Endothelial cell of umbilical vein (primary cell): ENCODE measurements at regions not wholly inside any gene's neighbourhood (a gene's known extent, or its start where the extent isn't known, plus 50 kb on each side); places are given as distances from the start of the nearest gene placed in this dataset.
"Not testable (repeated sequence)": the region's sequence is repeated elsewhere in the genome, so short reads cannot be mapped to it uniquely, and the experiment has no call there.

Experiments used
- BruUV-seq: library from RNA; stranded (reverse); fragments of 400-500 nt; replicated peaks from 2 replicates; lab custom pipeline; 2021; lab: Mats Ljungman, UMichigan
- CTCF ChIA-PET: fragments of 300-600, 350-600 bp; sonication (Branson Sonifier 250); formaldehyde crosslinking; loops from one replicate; lab custom pipeline; 2021; ENCODE audit warnings: antibody characterized with exemption, inconsistent platforms; lab: Charles Lee
- POLR2A ChIA-PET: fragments of 300-600, 350-600 bp; sonication (Branson Sonifier 250); formaldehyde crosslinking; loops from one replicate; lab custom pipeline; 2021; ENCODE audit warnings: antibody characterized with exemption, inconsistent platforms; lab: Charles Lee
- DNase-seq: peaks from one replicate; pipeline ENCODE4 v3.0.0-alpha.2; 2011; ENCODE audit warnings: low read depth, low spot score
- FAIRE-seq: peaks from 2 replicates; lab custom pipeline; 2011; peaks lifted over from hg19 to GRCh38; lab: Jason Lieb, UNC
- H2AFZ ChIP-seq: 2 replicates; pipeline ENCODE4 v1.6.0; 2012; ENCODE audit warnings: low read depth, low read length, control low read depth, inconsistent platforms
- H3K27ac ChIP-seq: 2 replicates; pipeline ENCODE4 v1.5.1; 2011; ENCODE audit warnings: low read depth, mild to moderate bottlenecking, control low read depth, low read length, moderate library complexity; ENCODE audit not compliant: insufficient read depth
- H3K27me3 ChIP-seq, 2 experiments: 2 replicates each; pipeline versions ENCODE4 v1.6.0 to v1.6.1; 2011; ENCODE audit warnings: low read length in 2 of 2, mixed read lengths in 1 of 2; ENCODE audit not compliant: control insufficient read depth in 2 of 2, insufficient read depth in 2 of 2
- H3K36me3 ChIP-seq, 2 experiments: 2 replicates in 1 of 2; 3 replicates in 1 of 2; pipeline ENCODE4 v1.5.1; 2011; ENCODE audit warnings: low read length in 2 of 2, mild to moderate bottlenecking in 1 of 2, moderate library complexity in 1 of 2; ENCODE audit not compliant: control insufficient read depth in 2 of 2, insufficient read depth in 2 of 2; ENCODE audit errors: extremely low read depth in 1 of 2
- H3K4me1 ChIP-seq: 3 replicates; pipeline ENCODE4 v1.5.1; 2011; ENCODE audit warnings: mild to moderate bottlenecking, low read length; ENCODE audit not compliant: control insufficient read depth, insufficient read depth; ENCODE audit errors: extremely low read depth
- H3K4me2 ChIP-seq: 2 replicates; pipeline ENCODE4 v1.6.1; 2011; ENCODE audit warnings: low read length, control low read depth, mixed read lengths; ENCODE audit not compliant: insufficient read depth
- H3K4me3 ChIP-seq, 3 experiments: fragments of 200-600 bp in 1 of 3; sonication (generic), shearing (Covaris generic) in 1 of 3; replicated peaks in 1 of 3; 2 replicates each; pipeline ENCODE4 v1.5.1; 2011 to 2016; ENCODE audit warnings: control low read depth in 3 of 3, low read length in 3 of 3, mild to moderate bottlenecking in 2 of 3, inconsistent platforms in 1 of 3, low read depth in 1 of 3, moderate library complexity in 1 of 3; ENCODE audit not compliant: insufficient read depth in 1 of 3
- H3K79me2 ChIP-seq: 2 replicates; pipeline ENCODE4 v1.6.0; 2012; ENCODE audit warnings: low read length, inconsistent platforms; ENCODE audit not compliant: control insufficient read depth, insufficient read depth
- H3K9ac ChIP-seq: replicated peaks from 2 replicates; pipeline ENCODE3; 2011; ENCODE audit warnings: low read length, control low read depth; ENCODE audit not compliant: insufficient read depth; ENCODE audit errors: extremely low read depth
- H3K9me1 ChIP-seq: replicated peaks from 3 replicates; pipeline ENCODE4 v1.6.0; 2011; ENCODE audit warnings: mild to moderate bottlenecking, low read length; ENCODE audit not compliant: control insufficient read depth, insufficient read depth; ENCODE audit errors: extremely low read depth
- H3K9me3 ChIP-seq: replicated peaks from 2 replicates; pipeline ENCODE4 v1.5.1; 2012; ENCODE audit warnings: low read length, inconsistent platforms; ENCODE audit not compliant: control insufficient read depth, insufficient read depth
- H4K20me1 ChIP-seq: replicated peaks from 2 replicates; pipeline ENCODE3; 2011; ENCODE audit warnings: mild to moderate bottlenecking, low read length; ENCODE audit not compliant: control insufficient read depth, insufficient read depth; ENCODE audit errors: extremely low read depth
- CTCF ChIP-seq, 2 donors: IDR thresholded peaks; 1 replicate in 1 of 2; 2 replicates in 1 of 2; pipeline ENCODE4 v1.5.1; 2011; ENCODE audit warnings: low read length in 2 of 2, mild to moderate bottlenecking in 2 of 2, moderate library complexity in 2 of 2, control low read depth in 1 of 2, inconsistent platforms in 1 of 2, low read depth in 1 of 2; ENCODE audit not compliant: insufficient read depth in 1 of 2; ENCODE audit errors: extremely low read depth in 1 of 2
- GATA2 ChIP-seq: IDR thresholded peaks from 2 replicates; pipeline ENCODE4 v1.7.0; 2011; ENCODE audit warnings: low read depth, mild to moderate bottlenecking, moderate library complexity, mixed read lengths, low read length; ENCODE audit not compliant: insufficient read length, insufficient read depth
- MAX ChIP-seq: IDR thresholded peaks from 2 replicates; pipeline ENCODE4 v1.6.1; 2011; ENCODE audit not compliant: insufficient read depth, insufficient read length
- POLR2AphosphoS5 ChIP-seq: IDR thresholded peaks from 2 replicates; pipeline ENCODE4 v1.6.1; 2012; ENCODE audit warnings: low read depth, mild to moderate bottlenecking, control low read depth, low read length, moderate library complexity; ENCODE audit not compliant: insufficient read depth
- dilution Hi-C: fragments of 300-500 bp; cut with MboI; formaldehyde crosslinking; loops from one replicate; pipeline ENCODE4 v1.15.0; 2019; ENCODE audit warnings: low sequenced_read_pairs; ENCODE audit not compliant: extremely low pct_ligation_motif_present
- intact Hi-C: fragments of 100-400 bp; cut with micrococcal nuclease; formaldehyde crosslinking; loops from one replicate; pipeline ENCODE4 v1.10.0; 2022

- H3K9ac ChIP-seq = no peak overlapping the region
- no TSS peak for BruUV-seq
- H4K20me1 ChIP-seq = no peaks in the 10 kb centered on the region
- H2AFZ ChIP-seq = no peak overlapping the region
- H3K4me2 ChIP-seq = no peak overlapping the region
- peaks cover 27% of the 10 kb centered on the region for H3K4me1 ChIP-seq
- POLR2A ChIA-PET = no interaction called here
- no peaks in the 10 kb centered on the region for H3K9me1 ChIP-seq
- intact Hi-C loops = no loop called here
- H3K27me3 ChIP-seq = no peaks in the 10 kb centered on the region
- no peaks in the 10 kb centered on the region for H3K9me3 ChIP-seq
- DNase-seq (no peak), FAIRE-seq (no peak)
- H3K36me3 ChIP-seq = peaks cover 12 to 38% of the 10 kb centered on the region in 2 experiments
- H3K27ac ChIP-seq = no peak overlapping the region
- TF ChIP-seq CTCF (IDR thresholded peaks at IDR 0.05; ENCODE audit: extremely low read depth in 1 of 2, insufficient read depth in 1 of 2, low read depth in 1 of 2, low read length in 2 of 2) (no peak), POLR2AphosphoS5 (no peak), GATA2 (no peak), MAX (no peak)
- peaks cover 41% of the 10 kb centered on the region for H3K79me2 ChIP-seq
- dilution Hi-C loops = no loop called here
- CTCF ChIA-PET = no interaction called here
- no peak overlapping the region for H3K4me3 ChIP-seq
These were observed 79.3 kb downstream of the RFLNA start for GRCh38 chr12:124374147-124374546.

- peaks cover 27% of the 10 kb centered on the region for H3K4me1 ChIP-seq
- H3K36me3 ChIP-seq = peaks cover 12 to 36% of the 10 kb centered on the region in 2 experiments
- H3K27me3 ChIP-seq, dilution Hi-C loops, FAIRE-seq, intact Hi-C loops, H3K9me3 ChIP-seq, DNase-seq, H4K20me1 ChIP-seq, H3K27ac ChIP-seq, H2AFZ ChIP-seq, H3K9ac ChIP-seq, H3K4me3 ChIP-seq, H3K4me2 ChIP-seq, H3K9me1 ChIP-seq, CTCF ChIA-PET, BruUV-seq, POLR2A ChIA-PET: not testable (repeated sequence)
- peaks cover 41% of the 10 kb centered on the region for H3K79me2 ChIP-seq
These were observed 78.8 kb downstream of the RFLNA start for GRCh38 chr12:124373701-124374100.
